Caco-2 (cell line): ENCODE measurements at regions not wholly inside any gene's neighbourhood (a gene's known extent, or its start where the extent isn't known, plus 50 kb on each side); places are given as distances from the start of the nearest gene placed in this dataset.

Experiments
- BruUV-seq: library from RNA; stranded (reverse); fragments of 400-500 nt; replicated peaks from 2 replicates; lab custom pipeline; 2021; lab: Mats Ljungman, UMichigan
- CTCF ChIA-PET: fragments of 300-600 bp; sonication (Branson Sonifier 250); formaldehyde crosslinking; loops from one replicate; lab custom pipeline; 2022; ENCODE audit warnings: antibody characterized with exemption; lab: Charles Lee
- POLR2A ChIA-PET: fragments of 300-600 bp; sonication (Branson Sonifier 250); formaldehyde crosslinking; loops from one replicate; lab custom pipeline; 2022; ENCODE audit warnings: antibody characterized with exemption; lab: Charles Lee
- DNase-seq, 2 experiments: peaks; one replicate each; pipeline versions ENCODE4 v3.0.0 to v3.0.0-alpha.2; 2020 to 2022
- H3K27me3 ChIP-seq: replicated peaks from 2 replicates; pipeline ENCODE4 v1.6.0; 2011; ENCODE audit warnings: low read length; ENCODE audit not compliant: control insufficient read depth, insufficient read depth
- H3K36me3 ChIP-seq: 2 replicates; pipeline ENCODE4 v1.5.1; 2011; ENCODE audit warnings: low read length; ENCODE audit not compliant: control insufficient read depth, insufficient read depth
- H3K4me1 ChIP-seq: fragments of 250-450 bp; sonication (Bioruptor Pico); 2 replicates; pipeline ENCODE4 v1.5.1; 2020; ENCODE audit warnings: mild to moderate bottlenecking
- H3K4me3 ChIP-seq: 2 replicates; pipeline ENCODE4 v1.5.1; 2011; ENCODE audit warnings: low read depth, mild to moderate bottlenecking, control low read depth, low read length
- H3K9me3 ChIP-seq: fragments of 250-450 bp; sonication (Bioruptor Pico); 2 replicates; pipeline ENCODE4 v1.5.1; 2020; ENCODE audit warnings: mild to moderate bottlenecking, moderate library complexity
- H3K27ac Mint-ChIP-seq: one replicate; pipeline ENCODE4 v1.8.0; 2022; ENCODE audit warnings: mixed read lengths; ENCODE audit not compliant: unreplicated experiment
- H3K27me3 Mint-ChIP-seq: one replicate; pipeline ENCODE4 v1.8.0; 2022; ENCODE audit warnings: mixed read lengths; ENCODE audit not compliant: insufficient read depth, unreplicated experiment
- H3K36me3 Mint-ChIP-seq: one replicate; pipeline ENCODE4 v1.8.0; 2022; ENCODE audit warnings: mild to moderate bottlenecking, mixed read lengths; ENCODE audit not compliant: insufficient read depth, unreplicated experiment
- H3K4me1 Mint-ChIP-seq: one replicate; pipeline ENCODE4 v1.8.0; 2022; ENCODE audit warnings: low read depth, mixed read lengths; ENCODE audit not compliant: unreplicated experiment
- H3K4me3 Mint-ChIP-seq: one replicate; pipeline ENCODE4 v1.8.0; 2022; ENCODE audit warnings: mild to moderate bottlenecking, moderate library complexity, mixed read lengths; ENCODE audit not compliant: unreplicated experiment
- H3K9me3 Mint-ChIP-seq: one replicate; pipeline ENCODE4 v1.8.0; 2022; ENCODE audit warnings: mixed read lengths; ENCODE audit not compliant: unreplicated experiment
- CTCF ChIP-seq, 2 experiments: fragments of 200-600 bp in 1 of 2; IDR thresholded peaks; 1 replicate in 1 of 2; 2 replicates in 1 of 2; pipeline versions ENCODE4 v1.5.1 to v1.8.0; 2011 to 2022; ENCODE audit warnings: antibody characterized with exemption in 1 of 2, control low read depth in 1 of 2, inconsistent platforms in 1 of 2, low read depth in 1 of 2, low read length in 1 of 2, mild to moderate bottlenecking in 1 of 2, moderate library complexity in 1 of 2; ENCODE audit not compliant: insufficient read depth in 1 of 2, severe bottlenecking in 1 of 2, unreplicated experiment in 1 of 2
- intact Hi-C: fragments of 100-400 bp; cut with micrococcal nuclease; formaldehyde crosslinking; loops from one replicate; pipeline ENCODE4 v1.10.0; 2022; ENCODE audit not compliant: unreplicated experiment

DNA sequence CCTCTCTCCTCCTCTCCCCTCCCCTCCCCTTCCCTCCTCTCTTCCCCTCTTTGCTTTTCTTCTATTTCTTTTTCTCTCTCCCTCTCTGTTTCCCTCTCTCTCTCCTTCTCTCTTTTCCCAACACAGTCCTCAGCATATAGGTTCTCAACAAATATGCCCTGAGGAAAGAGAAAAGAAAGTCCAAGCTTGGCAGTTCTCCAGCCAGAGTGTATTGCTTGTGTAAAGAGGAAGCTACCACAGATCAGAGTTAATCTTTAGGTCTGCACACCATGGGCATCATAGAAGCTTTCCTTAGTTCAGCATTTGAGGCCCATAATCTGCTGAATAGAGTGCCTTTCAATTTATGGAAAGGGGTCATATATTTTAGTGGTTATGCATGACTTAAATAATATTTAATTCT is 382.8 kb upstream of the WWC1 start:
- no peak overlapping the region for H3K4me3 ChIP-seq
- DNase-seq = no peak
- TF ChIP-seq CTCF (IDR thresholded peaks at IDR 0.05; ENCODE audit: insufficient read depth in 1 of 2, low read depth in 1 of 2, low read length in 1 of 2, severe bottlenecking in 1 of 2, unreplicated experiment in 1 of 2) = no peak
- H3K4me1 Mint-ChIP-seq = peaks cover 15% of the 10 kb centered on the region
- ChIA-PET CTCF (no interaction called here), POLR2A (no interaction called here)
- H3K27me3 Mint-ChIP-seq = peaks cover 20% of the 10 kb centered on the region
- H3K4me3 Mint-ChIP-seq = no peak overlapping the region
- H3K27ac Mint-ChIP-seq = no peak overlapping the region
- H3K27me3 ChIP-seq = no peaks in the 10 kb centered on the region
- no peaks in the 10 kb centered on the region for H3K9me3 Mint-ChIP-seq
- no peaks in the 10 kb centered on the region for H3K36me3 Mint-ChIP-seq
- H3K36me3 ChIP-seq = no peaks in the 10 kb centered on the region
- intact Hi-C loops = no loop called here
- no peaks in the 10 kb centered on the region for H3K4me1 ChIP-seq
- BruUV-seq = no TSS peak
- 0 out of 2 replicates have a peak, but pooled peaks cover 3% of the 10 kb centered on the region for H3K9me3 ChIP-seq

GRCh38 chr5:167912941-167913665 is 378.3 kb upstream of the WWC1 start:
- ChIA-PET CTCF (no interaction called here), POLR2A (no interaction called here)
- Histone ChIP-seq H3K9me3 (0 out of 2 replicates have a peak, but pooled peaks cover 3% of the 10 kb centered on the region), H3K27me3 (no peaks in the 10 kb centered on the region), H3K36me3 (no peaks in the 10 kb centered on the region), H3K4me3 (no peak overlapping the region), H3K4me1 (peaks cover 12% of the 10 kb centered on the region)
- Mint-ChIP-seq H3K4me1 (peaks cover 16% of the 10 kb centered on the region), H3K27ac (no peak overlapping the region), H3K36me3 (no peaks in the 10 kb centered on the region), H3K9me3 (peaks cover 13% of the 10 kb centered on the region), H3K27me3 (peaks cover 15% of the 10 kb centered on the region), H3K4me3 (no peak overlapping the region)
- DNase-seq = peak; percentile 48 to 59
- intact Hi-C loops = no loop called here
- TF ChIP-seq CTCF (IDR thresholded peaks at IDR 0.05; ENCODE audit: insufficient read depth in 1 of 2, low read depth in 1 of 2, low read length in 1 of 2, severe bottlenecking in 1 of 2, unreplicated experiment in 1 of 2) = no peak
- BruUV-seq = no TSS peak

DNA sequence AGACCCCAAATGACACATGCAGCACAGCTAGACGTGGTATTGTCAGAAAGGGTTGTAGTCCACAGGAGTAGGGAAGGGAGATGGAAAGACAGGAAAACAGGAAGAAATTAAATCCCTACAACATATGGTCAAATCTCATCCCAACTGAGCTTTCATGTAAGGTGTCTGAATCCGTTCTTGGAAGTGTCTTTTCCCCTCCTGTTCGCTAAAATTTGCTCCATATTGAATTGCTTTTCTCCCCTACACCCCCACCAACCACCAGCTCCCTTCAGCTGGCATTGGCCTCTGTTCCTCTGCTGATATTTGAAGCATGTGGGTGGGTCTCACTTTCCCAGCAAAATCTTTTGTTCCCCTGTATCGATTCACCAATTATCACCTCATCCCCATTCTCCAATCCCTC is 376.2 kb upstream of the WWC1 start:
- Mint-ChIP-seq H3K9me3 (peaks cover 13% of the 10 kb centered on the region), H3K4me1 (peaks cover 16% of the 10 kb centered on the region), H3K4me3 (no peak overlapping the region), H3K27ac (no peak overlapping the region), H3K27me3 (peaks cover 12% of the 10 kb centered on the region), H3K36me3 (no peaks in the 10 kb centered on the region)
- H3K4me3 ChIP-seq = no peak overlapping the region
- 0 out of 2 replicates have a peak, but pooled peaks cover 3% of the 10 kb centered on the region for H3K9me3 ChIP-seq
- peaks cover 12% of the 10 kb centered on the region for H3K4me1 ChIP-seq
- no TSS peak for BruUV-seq
- H3K36me3 ChIP-seq = no peaks in the 10 kb centered on the region
- no peaks in the 10 kb centered on the region for H3K27me3 ChIP-seq
- POLR2A ChIA-PET = no interaction called here
- CTCF ChIA-PET = no interaction called here
- no peak for TF ChIP-seq CTCF (IDR thresholded peaks at IDR 0.05; ENCODE audit: insufficient read depth in 1 of 2, low read depth in 1 of 2, low read length in 1 of 2, severe bottlenecking in 1 of 2, unreplicated experiment in 1 of 2)
- intact Hi-C loops = no loop called here
- no peak for DNase-seq
